Endothelial cell of umbilical vein (primary cell): ENCODE measurements at regions not wholly inside any gene's neighbourhood (a gene's known extent, or its start where the extent isn't known, plus 50 kb on each side); places are given as distances from the start of the nearest gene placed in this dataset.

Experiments
- BruUV-seq: library from RNA; stranded (reverse); fragments of 400-500 nt; replicated peaks from 2 replicates; lab custom pipeline; 2021; lab: Mats Ljungman, UMichigan
- CTCF ChIA-PET: fragments of 300-600, 350-600 bp; sonication (Branson Sonifier 250); formaldehyde crosslinking; loops from one replicate; lab custom pipeline; 2021; ENCODE audit warnings: antibody characterized with exemption, inconsistent platforms; lab: Charles Lee
- POLR2A ChIA-PET: fragments of 300-600, 350-600 bp; sonication (Branson Sonifier 250); formaldehyde crosslinking; loops from one replicate; lab custom pipeline; 2021; ENCODE audit warnings: antibody characterized with exemption, inconsistent platforms; lab: Charles Lee
- DNase-seq: peaks from one replicate; pipeline ENCODE4 v3.0.0-alpha.2; 2011; ENCODE audit warnings: low read depth, low spot score
- FAIRE-seq: peaks from 2 replicates; lab custom pipeline; 2011; peaks lifted over from hg19 to GRCh38; lab: Jason Lieb, UNC
- H2AFZ ChIP-seq: 2 replicates; pipeline ENCODE4 v1.6.0; 2012; ENCODE audit warnings: low read depth, low read length, control low read depth, inconsistent platforms
- H3K27ac ChIP-seq: 2 replicates; pipeline ENCODE4 v1.5.1; 2011; ENCODE audit warnings: low read depth, mild to moderate bottlenecking, control low read depth, low read length, moderate library complexity; ENCODE audit not compliant: insufficient read depth
- H3K27me3 ChIP-seq, 2 experiments: 2 replicates each; pipeline versions ENCODE4 v1.6.0 to v1.6.1; 2011; ENCODE audit warnings: low read length in 2 of 2, mixed read lengths in 1 of 2; ENCODE audit not compliant: control insufficient read depth in 2 of 2, insufficient read depth in 2 of 2
- H3K36me3 ChIP-seq, 2 experiments: 2 replicates in 1 of 2; 3 replicates in 1 of 2; pipeline ENCODE4 v1.5.1; 2011; ENCODE audit warnings: low read length in 2 of 2, mild to moderate bottlenecking in 1 of 2, moderate library complexity in 1 of 2; ENCODE audit not compliant: control insufficient read depth in 2 of 2, insufficient read depth in 2 of 2; ENCODE audit errors: extremely low read depth in 1 of 2
- H3K4me1 ChIP-seq: 3 replicates; pipeline ENCODE4 v1.5.1; 2011; ENCODE audit warnings: mild to moderate bottlenecking, low read length; ENCODE audit not compliant: control insufficient read depth, insufficient read depth; ENCODE audit errors: extremely low read depth
- H3K4me2 ChIP-seq: 2 replicates; pipeline ENCODE4 v1.6.1; 2011; ENCODE audit warnings: low read length, control low read depth, mixed read lengths; ENCODE audit not compliant: insufficient read depth
- H3K4me3 ChIP-seq, 3 experiments: fragments of 200-600 bp in 1 of 3; sonication (generic), shearing (Covaris generic) in 1 of 3; replicated peaks in 1 of 3; 2 replicates each; pipeline ENCODE4 v1.5.1; 2011 to 2016; ENCODE audit warnings: control low read depth in 3 of 3, low read length in 3 of 3, mild to moderate bottlenecking in 2 of 3, inconsistent platforms in 1 of 3, low read depth in 1 of 3, moderate library complexity in 1 of 3; ENCODE audit not compliant: insufficient read depth in 1 of 3
- H3K79me2 ChIP-seq: 2 replicates; pipeline ENCODE4 v1.6.0; 2012; ENCODE audit warnings: low read length, inconsistent platforms; ENCODE audit not compliant: control insufficient read depth, insufficient read depth
- H3K9ac ChIP-seq: replicated peaks from 2 replicates; pipeline ENCODE3; 2011; ENCODE audit warnings: low read length, control low read depth; ENCODE audit not compliant: insufficient read depth; ENCODE audit errors: extremely low read depth
- H3K9me1 ChIP-seq: replicated peaks from 3 replicates; pipeline ENCODE4 v1.6.0; 2011; ENCODE audit warnings: mild to moderate bottlenecking, low read length; ENCODE audit not compliant: control insufficient read depth, insufficient read depth; ENCODE audit errors: extremely low read depth
- H3K9me3 ChIP-seq: replicated peaks from 2 replicates; pipeline ENCODE4 v1.5.1; 2012; ENCODE audit warnings: low read length, inconsistent platforms; ENCODE audit not compliant: control insufficient read depth, insufficient read depth
- H4K20me1 ChIP-seq: replicated peaks from 2 replicates; pipeline ENCODE3; 2011; ENCODE audit warnings: mild to moderate bottlenecking, low read length; ENCODE audit not compliant: control insufficient read depth, insufficient read depth; ENCODE audit errors: extremely low read depth
- CTCF ChIP-seq, 2 donors: IDR thresholded peaks; 1 replicate in 1 of 2; 2 replicates in 1 of 2; pipeline ENCODE4 v1.5.1; 2011; ENCODE audit warnings: low read length in 2 of 2, mild to moderate bottlenecking in 2 of 2, moderate library complexity in 2 of 2, control low read depth in 1 of 2, inconsistent platforms in 1 of 2, low read depth in 1 of 2; ENCODE audit not compliant: insufficient read depth in 1 of 2; ENCODE audit errors: extremely low read depth in 1 of 2
- EZH2 ChIP-seq: IDR thresholded peaks from 2 replicates; pipeline ENCODE4 v1.6.1; 2012; ENCODE audit warnings: borderline replicate concordance, low read depth, mild to moderate bottlenecking, moderate library complexity, low read length, inconsistent platforms; ENCODE audit not compliant: severe bottlenecking
- FOS ChIP-seq: IDR thresholded peaks from 2 replicates; pipeline ENCODE4 v1.6.1; 2011; ENCODE audit warnings: mild to moderate bottlenecking, low read length, moderate library complexity, borderline replicate concordance; ENCODE audit not compliant: insufficient read depth
- GATA2 ChIP-seq: IDR thresholded peaks from 2 replicates; pipeline ENCODE4 v1.7.0; 2011; ENCODE audit warnings: low read depth, mild to moderate bottlenecking, moderate library complexity, mixed read lengths, low read length; ENCODE audit not compliant: insufficient read length, insufficient read depth
- JUN ChIP-seq: IDR thresholded peaks from 2 replicates; pipeline ENCODE4 v1.6.1; 2011; ENCODE audit warnings: borderline replicate concordance, low read depth; ENCODE audit not compliant: insufficient read length, insufficient read depth
- MAX ChIP-seq: IDR thresholded peaks from 2 replicates; pipeline ENCODE4 v1.6.1; 2011; ENCODE audit not compliant: insufficient read depth, insufficient read length
- MYC ChIP-seq: IDR thresholded peaks from one replicate; pipeline ENCODE4 v1.6.1; 2011; ENCODE audit warnings: mild to moderate bottlenecking, low read depth, low read length
- POLR2A ChIP-seq: IDR thresholded peaks from 2 replicates; pipeline ENCODE4 v1.6.1; 2012; ENCODE audit warnings: low read depth, mild to moderate bottlenecking, control low read depth, low read length
- POLR2AphosphoS5 ChIP-seq: IDR thresholded peaks from 2 replicates; pipeline ENCODE4 v1.6.1; 2012; ENCODE audit warnings: low read depth, mild to moderate bottlenecking, control low read depth, low read length, moderate library complexity; ENCODE audit not compliant: insufficient read depth
- dilution Hi-C: fragments of 300-500 bp; cut with MboI; formaldehyde crosslinking; loops from one replicate; pipeline ENCODE4 v1.15.0; 2019; ENCODE audit warnings: low sequenced_read_pairs; ENCODE audit not compliant: extremely low pct_ligation_motif_present
- intact Hi-C: fragments of 100-400 bp; cut with micrococcal nuclease; formaldehyde crosslinking; loops from one replicate; pipeline ENCODE4 v1.10.0; 2022

- Histone ChIP-seq H3K36me3 (no peaks in the 10 kb centered on the region), H3K9ac (no peak overlapping the region), H3K27ac (no peak overlapping the region), H3K79me2 (no peaks in the 10 kb centered on the region), H2AFZ (no peak overlapping the region), H3K4me1 (no peaks in the 10 kb centered on the region), H4K20me1 (no peaks in the 10 kb centered on the region), H3K4me3 (no peak overlapping the region), H3K27me3 (no peaks in the 10 kb centered on the region), H3K4me2 (no peak overlapping the region), H3K9me1 (no peaks in the 10 kb centered on the region), H3K9me3 (no peaks in the 10 kb centered on the region)
- dilution Hi-C loops (no loop called here), intact Hi-C loops (no loop called here)
- BruUV-seq, result no TSS peak
- no peak for TF ChIP-seq POLR2AphosphoS5
- TF ChIP-seq GATA2, result no peak
- no peak for TF ChIP-seq EZH2
- no peak for TF ChIP-seq JUN
- TF ChIP-seq FOS, result no peak
- no peak for TF ChIP-seq MYC
- TF ChIP-seq POLR2A, result no peak
- no peak for TF ChIP-seq CTCF (IDR thresholded peaks at IDR 0.05; ENCODE audit: extremely low read depth in 1 of 2, insufficient read depth in 1 of 2, low read depth in 1 of 2, low read length in 2 of 2)
- TF ChIP-seq MAX, result no peak
- no peak for FAIRE-seq
- no peak for DNase-seq
- ChIA-PET CTCF (no interaction called here), POLR2A (no interaction called here)
Measured at GRCh38 chr10:25758511-25758910, 175.5 kb upstream of the MYO3A start.
